HG02973 (cell line): ENCODE measurements at regions not wholly inside any gene's neighbourhood (a gene's known extent, or its start where the extent isn't known, plus 50 kb on each side); places are given as distances from the start of the nearest gene placed in this dataset.
"Not testable (repeated sequence)": the region's sequence is repeated elsewhere in the genome, so short reads cannot be mapped to it uniquely, and the experiment has no call there.

ENCODE experiments used
- ATAC-seq: cut with Tn5 transposase; IDR thresholded peaks from one replicate; pipeline ENCODE4 v1.9.1; 2021; ENCODE audit warnings: moderate library complexity; ENCODE audit not compliant: unreplicated experiment

DNA sequence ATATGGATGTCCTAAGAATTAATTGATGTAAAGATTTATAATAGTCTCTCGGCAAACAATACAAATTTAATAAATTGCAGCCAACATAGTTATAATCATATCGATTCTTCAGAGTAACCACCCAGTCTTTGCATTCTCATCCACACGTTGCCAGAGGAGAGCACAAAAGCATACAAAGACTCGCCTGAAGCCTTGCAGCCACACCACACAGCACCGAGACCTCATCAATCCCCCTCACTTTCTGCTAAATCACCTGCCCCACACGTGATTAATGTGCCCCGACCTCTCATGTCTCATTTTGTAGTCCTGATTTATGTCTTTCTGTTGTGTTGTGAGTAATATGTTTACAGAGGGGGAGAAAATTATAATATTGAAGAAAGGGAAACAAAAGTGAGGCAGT is 510.4 kb downstream of the TRIML1 start:
- ATAC-seq: no peak

DNA sequence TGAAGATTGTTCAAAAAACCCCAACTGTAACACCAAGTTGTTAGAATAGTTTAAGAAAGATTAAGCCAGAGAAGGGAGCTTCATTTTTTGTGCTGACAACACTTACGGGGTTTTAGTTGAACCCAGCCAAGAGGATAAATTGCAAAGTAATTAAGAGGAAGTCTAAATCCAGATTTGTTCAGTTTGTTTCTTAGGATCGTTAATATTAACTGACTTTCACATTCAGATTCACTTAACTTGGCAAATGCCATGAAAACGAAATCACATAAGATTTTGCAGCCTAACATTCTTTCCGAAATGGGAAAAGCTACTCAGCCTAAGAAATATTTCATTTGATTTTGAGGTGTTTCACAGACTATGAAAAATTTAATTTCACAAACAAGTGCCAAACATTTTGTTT is 511.3 kb downstream of the TRIML1 start:
- ATAC-seq: no peak

DNA sequence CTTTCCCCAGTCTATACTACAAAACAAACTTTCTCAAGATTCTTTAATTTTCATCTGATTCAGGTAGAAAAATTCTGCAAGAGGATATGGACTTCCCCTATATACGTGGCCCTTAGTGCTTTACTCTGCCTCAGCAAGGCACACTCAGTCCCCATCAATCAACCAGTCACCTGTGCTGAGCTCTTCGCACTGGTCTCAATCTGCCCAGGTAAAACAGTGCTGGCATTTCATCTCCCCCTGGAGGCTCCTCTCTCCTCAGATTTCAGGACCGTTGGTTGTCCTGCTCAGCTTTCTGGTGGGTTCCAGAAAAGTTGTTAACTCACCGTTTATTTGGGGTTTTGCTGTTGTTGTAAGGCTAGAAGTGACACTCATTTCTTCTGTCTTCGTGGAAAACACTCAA is 518.1 kb downstream of the TRIML1 start:
- ATAC-seq: no peak

DNA sequence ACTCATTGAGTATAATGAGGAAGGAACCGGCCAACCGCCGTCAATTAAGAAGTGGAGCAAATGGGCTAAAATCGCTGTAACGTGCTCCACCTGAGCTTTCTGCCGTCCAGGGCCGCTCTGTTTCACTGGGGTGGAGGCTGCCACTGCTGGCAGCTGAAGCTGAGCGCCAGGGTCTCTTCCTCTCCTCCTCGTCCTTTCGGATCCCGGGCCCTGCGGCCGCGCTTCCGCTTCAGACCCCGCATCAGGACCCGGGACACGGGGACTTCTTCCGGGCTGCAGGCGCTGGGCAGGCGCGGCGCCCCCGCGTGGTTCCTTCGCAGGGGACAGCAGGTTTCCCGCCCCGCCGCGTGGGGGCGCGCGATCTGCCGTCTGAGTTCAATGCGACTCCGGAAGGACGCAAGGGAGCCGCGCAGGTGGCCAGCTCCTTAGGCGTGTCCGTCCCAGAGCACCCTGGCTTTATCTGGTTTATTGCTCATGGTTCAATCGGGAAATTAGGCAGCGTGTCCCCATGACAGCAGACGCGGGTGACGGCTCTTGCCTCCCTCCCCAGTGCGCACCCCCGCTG is 519.8 kb downstream of the TRIML1 start:
- no peak for ATAC-seq

DNA sequence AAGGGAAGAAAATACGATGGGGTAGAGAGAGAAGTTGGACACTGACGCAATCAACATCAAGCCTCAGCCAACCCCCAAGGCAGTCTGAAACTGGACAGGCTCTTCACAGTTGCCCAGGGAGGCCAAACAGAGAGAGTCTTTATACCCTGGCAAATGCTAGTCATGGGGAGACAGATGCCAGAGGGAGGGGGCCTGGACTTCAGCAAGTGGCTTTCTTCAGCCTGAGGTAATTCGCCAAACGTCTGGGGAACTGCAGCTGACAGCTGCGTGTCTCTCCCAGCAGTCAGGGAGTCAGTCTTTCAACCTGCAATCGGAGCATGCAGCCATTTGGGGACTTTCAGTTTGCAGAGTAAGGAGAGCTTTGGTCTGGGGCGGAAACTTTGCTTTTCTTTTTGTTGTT is 521.6 kb downstream of the TRIML1 start:
- no peak for ATAC-seq

DNA sequence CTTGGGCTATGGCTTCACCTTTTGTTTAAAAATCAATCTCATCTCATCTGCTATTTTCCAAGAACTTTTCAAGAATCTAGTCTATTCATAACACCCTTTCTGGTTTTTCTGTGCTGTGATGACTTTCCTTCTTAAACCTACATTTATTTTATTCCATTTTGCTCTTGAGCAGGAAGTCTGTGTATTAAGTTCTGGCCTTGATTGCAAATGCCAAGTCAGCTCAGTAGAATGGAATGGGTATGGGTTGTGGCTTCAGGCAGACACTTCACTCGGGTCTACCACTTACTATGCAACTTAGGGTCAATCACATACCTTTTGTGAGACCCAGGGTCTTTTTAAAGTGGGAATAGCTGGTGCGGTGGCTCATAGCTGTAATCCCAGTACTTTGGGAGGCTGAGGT is 522.3 kb downstream of the TRIML1 start:
- ATAC-seq: no peak

DNA sequence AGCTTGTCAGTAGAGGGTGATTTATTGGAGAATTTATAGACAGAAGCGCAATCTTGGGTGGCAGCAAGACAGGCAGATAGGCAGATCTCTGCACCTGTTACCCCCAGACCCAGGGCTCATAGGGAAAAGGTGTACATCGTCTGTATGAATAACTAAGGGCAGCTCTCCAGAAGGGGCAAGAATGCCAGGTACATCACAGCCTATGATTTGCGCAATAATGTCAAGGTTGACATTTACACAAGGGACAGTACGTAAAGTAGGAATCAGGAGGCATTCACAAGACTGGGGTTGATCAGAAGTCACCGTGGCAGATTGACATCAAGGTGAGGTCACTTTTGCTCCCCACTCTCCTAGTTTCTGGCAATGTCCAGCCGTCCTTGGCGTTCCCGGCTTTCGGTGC is 524.1 kb downstream of the TRIML1 start:
- no peak for ATAC-seq

DNA sequence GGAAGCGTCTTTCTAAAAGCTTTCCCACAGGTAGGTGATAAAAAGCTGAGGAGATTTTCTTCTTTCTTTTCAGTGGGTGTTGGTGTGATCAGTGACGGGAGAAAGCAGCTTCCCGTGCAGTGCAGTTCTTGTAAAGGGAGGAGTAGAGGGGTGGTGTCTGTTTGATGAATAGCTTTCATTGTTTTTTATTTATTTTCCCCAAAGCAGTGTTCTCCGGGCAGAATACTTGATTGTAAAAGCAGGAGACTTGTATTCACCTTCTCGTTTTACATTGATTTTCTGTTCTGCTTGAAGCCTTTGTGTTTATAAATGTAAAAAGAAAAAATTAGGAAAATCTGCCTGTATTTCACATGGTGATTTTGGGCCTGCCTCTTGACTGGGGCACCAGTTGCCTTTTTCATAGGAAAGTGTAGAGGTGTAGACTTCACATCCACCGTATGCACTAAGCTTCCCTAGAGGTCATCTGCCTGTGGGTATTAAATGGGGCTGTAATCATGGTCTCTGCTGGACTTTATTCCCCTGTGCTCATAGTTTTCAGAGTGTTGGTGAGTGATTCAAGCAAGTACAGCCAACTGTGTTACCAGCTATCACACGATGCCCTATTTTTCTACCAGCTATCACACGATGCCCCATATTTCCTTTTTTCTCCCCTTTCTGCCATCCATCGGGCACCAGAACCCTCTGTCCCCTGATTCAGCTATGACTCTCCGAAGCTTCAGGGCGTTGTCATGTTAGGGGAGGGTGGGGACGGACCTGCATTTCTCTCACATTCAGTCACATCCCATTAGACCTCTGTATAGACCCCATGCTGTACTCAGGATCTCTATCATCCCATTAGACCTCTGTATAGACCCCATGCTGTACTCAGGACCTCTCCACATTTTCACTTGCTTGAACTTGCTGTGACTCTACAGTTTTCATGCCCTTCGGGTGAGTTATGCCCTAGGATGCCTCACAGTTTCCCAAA is 526.5 kb downstream of the TRIML1 start:
- no peak for ATAC-seq

DNA sequence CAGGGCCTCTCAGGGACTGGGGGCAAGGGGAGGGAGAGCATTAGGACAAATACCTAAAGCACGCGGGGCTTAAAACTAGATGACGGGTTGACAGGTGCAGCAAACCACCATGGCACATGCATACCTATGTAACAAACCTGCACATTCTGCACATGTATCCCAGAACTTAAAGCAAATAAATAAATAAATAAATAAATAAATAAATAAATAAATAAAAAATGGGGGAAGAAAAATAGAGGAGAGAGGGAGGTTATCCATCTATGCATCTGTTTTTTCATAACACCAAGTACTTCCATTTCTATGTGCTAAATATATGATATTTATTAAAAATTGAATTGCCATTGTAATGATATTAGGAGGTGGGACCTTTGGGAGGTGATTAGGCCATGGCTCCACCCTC is 539.5 kb downstream of the TRIML1 start:
- not testable (repeated sequence) for ATAC-seq

DNA sequence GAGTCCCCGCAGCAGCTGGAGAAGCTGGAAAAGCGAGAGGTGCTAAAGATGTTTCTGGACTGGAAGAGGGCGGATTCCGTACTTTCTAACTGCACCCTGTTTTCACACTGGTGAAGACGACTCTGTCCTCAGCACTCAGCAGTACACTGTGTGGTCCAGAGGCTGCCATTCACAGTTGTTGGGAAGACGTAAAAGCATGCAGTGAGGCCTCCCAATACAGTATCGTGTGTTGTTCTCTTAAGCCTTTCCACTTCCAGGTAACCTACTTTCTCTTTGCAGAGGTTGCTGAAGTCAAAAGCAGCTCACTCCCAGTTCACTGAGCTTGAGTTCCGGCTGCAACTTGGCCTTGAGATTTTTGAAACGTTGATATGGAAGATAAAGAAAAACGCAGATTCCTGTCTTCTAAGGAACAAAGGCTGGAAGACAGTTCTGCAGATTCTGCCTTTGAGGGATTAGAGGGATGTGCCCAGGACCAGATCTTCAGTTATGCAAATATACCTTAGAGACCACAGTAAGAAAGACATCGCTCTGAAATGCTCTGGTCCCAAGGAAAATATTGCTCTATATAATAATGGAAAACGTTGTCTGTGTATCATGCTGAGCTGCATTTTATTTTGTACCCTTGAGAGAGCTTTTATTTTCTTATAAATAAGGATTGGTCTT is 540.9 kb downstream of the TRIML1 start:
- ATAC-seq: no peak

DNA sequence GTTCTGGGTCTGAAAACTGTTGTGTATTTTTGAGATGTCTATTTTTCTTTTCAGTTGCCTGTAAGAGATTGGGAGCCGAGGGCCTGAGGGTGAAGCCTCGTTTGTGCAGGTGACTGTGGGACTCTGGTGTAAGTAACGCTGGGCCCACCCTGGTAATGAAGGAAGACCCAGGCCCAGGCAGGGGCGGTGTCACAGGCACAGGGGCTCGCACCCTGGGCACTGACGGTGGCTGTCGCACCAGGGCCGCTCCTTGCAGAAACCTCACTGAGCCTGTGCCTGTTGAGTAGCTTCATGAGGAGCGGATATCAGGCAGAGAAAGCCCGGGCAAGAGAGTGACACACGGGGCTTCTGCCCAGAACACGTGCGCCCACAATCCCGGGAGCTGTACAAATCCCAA is 541.4 kb downstream of the TRIML1 start:
- ATAC-seq: no peak

DNA sequence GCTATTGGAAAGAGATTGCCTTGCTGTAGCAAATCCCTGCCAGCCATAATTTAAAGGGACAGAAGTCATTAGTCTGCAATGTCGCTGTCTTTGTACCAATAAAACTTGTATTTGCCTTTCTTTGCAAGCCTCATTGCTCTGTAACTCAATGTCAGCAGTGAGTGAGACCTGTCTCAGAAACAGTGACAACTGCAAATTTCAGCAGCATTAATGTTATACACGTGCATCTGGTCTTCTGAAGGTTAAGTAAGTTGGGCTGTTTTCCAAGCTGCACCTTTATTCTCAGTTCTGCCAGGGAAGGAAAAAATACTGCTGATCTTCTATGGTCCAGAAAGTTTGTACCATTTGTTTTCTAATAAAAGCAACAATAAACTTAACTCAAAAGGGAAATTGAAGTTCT is 543.1 kb downstream of the TRIML1 start:
- ATAC-seq: no peak

DNA sequence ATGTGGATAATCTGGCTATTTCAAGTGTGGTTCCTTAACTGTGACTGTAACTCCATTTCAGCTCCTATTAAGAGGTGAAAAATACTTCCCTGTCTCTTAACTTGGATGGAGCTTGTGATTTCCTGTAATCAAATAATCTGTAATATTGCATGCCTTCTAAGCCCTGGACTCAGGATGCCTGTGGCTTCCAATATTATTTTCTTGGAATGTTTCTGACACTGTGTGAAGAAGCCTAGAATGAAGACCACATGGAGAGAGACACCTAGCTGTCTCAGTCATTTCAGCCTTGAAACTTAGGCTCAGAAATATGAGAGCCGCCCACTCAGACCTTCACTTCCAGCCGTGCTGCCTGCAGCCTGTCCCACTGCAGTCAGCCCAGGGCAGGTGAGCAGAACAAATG is 544.3 kb downstream of the TRIML1 start:
- ATAC-seq: no peak

DNA sequence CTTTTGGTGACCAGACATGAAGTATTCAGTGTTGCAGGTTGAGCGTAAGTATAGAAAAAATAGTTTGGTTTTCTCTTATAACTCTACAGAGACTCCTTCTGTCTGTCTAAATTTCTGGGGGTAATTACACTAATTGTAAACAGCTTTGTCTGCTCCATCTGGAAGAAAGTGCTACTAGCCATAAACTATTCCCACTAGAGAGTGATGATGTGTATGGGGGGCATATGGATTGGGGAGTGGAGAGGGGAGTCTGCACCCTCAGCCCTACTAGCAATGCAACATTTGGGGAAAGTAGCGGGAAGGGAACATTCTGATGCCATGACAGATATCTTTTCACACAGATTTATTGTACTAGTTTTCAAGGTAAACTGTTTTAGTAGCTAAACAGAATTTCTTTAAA is 549.7 kb downstream of the TRIML1 start:
- no peak for ATAC-seq

DNA sequence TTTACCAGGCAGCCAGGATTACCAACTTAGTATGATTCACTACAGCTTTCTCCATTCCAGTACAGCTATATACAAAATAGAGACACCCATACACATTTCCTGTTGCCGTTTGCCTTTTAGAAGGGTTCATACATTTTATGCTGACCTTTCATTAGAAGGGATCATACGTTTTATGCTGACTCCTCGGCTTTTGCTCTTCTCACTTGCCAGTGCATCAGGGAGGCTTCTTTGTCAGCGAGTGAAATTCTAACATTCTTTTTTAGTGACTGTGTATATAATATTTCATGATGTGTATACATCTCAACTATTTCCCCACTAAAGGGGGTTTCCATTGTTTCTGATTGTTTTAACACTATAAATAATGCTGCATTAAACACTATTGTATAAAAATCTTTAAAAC is 552.6 kb downstream of the TRIML1 start:
- no peak for ATAC-seq

DNA sequence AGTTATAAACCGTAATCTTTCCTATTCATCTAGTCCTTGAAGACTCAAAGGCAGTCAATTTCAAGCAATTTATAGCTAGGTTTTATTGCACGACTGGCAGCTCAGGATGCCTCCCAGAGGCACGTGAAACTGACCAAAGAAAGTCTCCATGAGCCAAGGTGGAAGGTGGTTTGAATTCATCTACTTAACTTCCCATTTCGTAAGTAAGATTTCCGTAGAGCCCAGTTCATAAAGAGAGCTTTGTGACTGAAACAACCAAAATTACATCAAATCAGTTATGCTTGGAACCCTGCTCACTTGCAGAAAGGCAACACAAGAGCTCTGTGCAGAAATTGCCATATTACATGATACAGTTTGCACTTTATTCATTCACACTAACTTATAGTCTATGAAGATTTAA is 556.0 kb downstream of the TRIML1 start:
- ATAC-seq: no peak

DNA sequence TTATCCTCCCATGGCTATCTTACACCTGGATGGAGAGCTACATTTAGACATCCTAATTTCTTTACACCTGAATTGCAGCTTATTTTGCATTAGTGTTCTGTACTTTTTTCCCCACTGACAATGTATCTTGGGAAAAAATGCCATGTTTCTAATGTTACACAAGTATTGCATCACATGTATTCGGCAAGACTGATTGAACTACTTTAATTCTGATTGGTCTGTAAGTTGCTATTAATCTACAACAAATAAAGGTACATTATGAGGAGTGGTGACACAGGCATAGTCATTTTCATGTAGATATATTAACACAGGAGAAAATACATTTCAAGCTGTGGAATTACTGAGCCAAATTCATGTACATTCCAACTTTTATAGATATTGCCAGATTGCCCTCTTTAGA is 558.0 kb downstream of the TRIML1 start:
- no peak for ATAC-seq

DNA sequence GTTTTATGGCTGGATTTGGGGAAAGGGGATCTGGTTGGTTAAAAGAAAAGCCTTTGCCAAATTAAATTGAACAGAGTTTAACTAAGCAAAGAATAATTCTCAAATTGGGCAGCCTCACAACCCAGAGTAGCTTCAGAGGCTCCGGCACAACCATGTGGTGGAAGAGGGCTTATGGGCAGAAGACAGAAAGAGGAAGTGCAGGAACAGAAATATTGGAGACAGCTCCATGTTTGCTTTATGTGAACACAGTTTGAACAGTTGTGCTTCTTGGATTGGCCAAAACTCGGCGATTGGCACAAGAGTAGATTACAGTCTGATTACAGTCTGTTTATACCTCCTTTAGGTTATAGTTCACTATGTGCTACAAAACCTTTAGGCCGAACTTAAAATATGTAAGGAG is 562.7 kb downstream of the TRIML1 start:
- no peak for ATAC-seq

DNA sequence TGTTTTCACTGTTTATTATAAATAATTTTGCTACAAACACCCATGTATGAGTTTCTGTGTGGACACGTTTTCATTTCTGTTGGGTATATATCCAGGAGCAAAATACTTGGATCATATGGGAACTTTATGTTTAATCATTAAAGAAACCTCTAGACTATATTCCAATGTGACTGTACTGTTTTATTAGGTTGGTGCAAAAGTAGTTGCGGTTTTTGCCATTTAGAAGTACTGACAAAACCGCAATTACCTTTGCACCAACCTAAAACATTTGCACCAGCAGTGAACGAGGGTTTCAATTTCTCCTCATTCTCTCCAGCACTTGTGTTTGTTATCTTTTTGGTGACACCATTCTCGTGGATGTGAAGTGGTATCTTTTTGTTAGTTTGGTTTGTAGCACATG is 565.0 kb downstream of the TRIML1 start:
- ATAC-seq: no peak

DNA sequence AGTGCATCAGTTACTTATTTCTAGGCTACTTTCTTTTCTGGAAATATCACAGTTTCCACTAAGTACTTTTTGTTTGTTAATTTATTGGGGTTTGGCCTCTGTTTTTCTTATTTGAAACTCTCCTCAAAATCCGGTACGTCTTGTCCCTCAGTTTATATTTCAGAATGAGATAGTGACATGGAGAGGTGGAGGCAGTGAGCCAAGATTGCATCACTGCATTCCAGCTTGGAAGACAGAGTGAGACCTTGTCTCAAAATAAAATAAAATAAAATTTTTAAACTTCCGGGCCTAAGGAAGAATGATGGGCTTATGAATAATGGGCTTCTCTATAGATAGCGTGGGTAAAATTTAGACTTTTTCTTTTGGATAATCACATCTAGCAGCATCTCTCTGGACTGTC is 567.8 kb downstream of the TRIML1 start:
- ATAC-seq: no peak

DNA sequence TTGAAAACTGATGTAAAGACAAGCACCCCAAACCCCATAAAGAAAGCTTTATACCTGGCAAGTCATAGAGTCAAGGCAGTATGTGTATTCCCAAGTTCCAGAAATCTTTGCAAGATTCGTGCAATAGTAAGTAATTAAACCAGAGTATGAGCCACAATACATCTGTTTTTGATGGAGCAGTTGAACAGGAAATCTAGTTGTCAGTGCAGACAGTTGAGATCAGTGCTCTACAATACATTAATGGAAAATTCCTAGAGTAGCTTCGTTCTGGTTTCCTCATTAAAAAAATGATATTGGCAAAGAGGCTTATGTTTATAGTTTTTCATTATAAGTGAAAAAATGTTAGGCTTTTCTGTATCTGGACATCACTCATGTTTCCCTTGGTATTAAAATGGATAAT is 575.3 kb downstream of the TRIML1 start:
- no peak for ATAC-seq

DNA sequence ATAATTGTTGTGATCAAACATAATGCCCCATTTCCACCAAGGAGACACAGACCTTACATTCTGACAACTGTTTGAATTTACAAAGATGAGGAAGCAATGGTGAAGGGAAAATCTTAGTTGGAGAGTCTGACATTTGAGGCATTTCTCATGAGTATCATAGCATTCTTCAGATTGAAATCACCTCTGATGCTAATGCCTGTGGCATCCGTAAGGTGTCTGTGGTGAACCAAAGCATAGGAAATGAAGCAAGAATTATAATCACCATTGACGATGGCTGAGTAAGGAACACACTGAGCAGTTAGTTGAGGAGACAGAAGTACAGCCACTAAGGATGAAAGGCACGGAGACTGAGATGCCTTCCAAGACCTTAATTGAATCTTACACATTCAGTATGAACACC is 575.7 kb downstream of the TRIML1 start:
- ATAC-seq: no peak
